PFSK-1 (cell line): ENCODE measurements at regions not wholly inside any gene's neighbourhood (a gene's known extent, or its start where the extent isn't known, plus 50 kb on each side); places are given as distances from the start of the nearest gene placed in this dataset.

ENCODE experiments used
- POLR2AphosphoS5 ChIP-seq: IDR thresholded peaks from 2 replicates; pipeline ENCODE4 v1.6.1; 2012; ENCODE audit warnings: low read depth, mild to moderate bottlenecking, control low read depth, low read length, moderate library complexity
- REST ChIP-seq, 2 experiments: IDR thresholded peaks; 2 replicates each; pipeline versions ENCODE4 v1.6.1 to v1.8.0; 2011 to 2012; ENCODE audit warnings: low read depth in 2 of 2, low read length in 2 of 2, control low read depth in 1 of 2, inconsistent platforms in 1 of 2, mild to moderate bottlenecking in 1 of 2, moderate library complexity in 1 of 2; ENCODE audit not compliant: insufficient read depth in 1 of 2
- SIN3A ChIP-seq: IDR thresholded peaks from 2 replicates; pipeline ENCODE4 v1.6.1; 2012; ENCODE audit warnings: mild to moderate bottlenecking, low read length, moderate library complexity, borderline replicate concordance; ENCODE audit not compliant: insufficient read depth
- TAF1 ChIP-seq: IDR thresholded peaks from 2 replicates; pipeline ENCODE4 v1.6.1; 2012; ENCODE audit warnings: low read length, control low read depth, borderline replicate concordance; ENCODE audit not compliant: insufficient read depth

- TF ChIP-seq TAF1 = no peak
- no peak for TF ChIP-seq POLR2AphosphoS5
- no peak for TF ChIP-seq REST (IDR thresholded peaks at IDR 0.05; ENCODE audit: insufficient read depth in 1 of 2, low read depth in 2 of 2, low read length in 2 of 2)
- no peak for TF ChIP-seq SIN3A
Measured at GRCh38 chr10:8269976-8270375, 215.5 kb downstream of the GATA3 start.
